Duodenal mucosa (tissue), 2 donors: ENCODE measurements at regions not wholly inside any gene's neighbourhood (a gene's known extent, or its start where the extent isn't known, plus 50 kb on each side); places are given as distances from the start of the nearest gene placed in this dataset.
"Not testable (repeated sequence)": the region's sequence is repeated elsewhere in the genome, so short reads cannot be mapped to it uniquely, and the experiment has no call there.

Experiments
- H3K27ac ChIP-seq: one replicate; pipeline ENCODE4 v1.7.0; 2013; ENCODE audit warnings: low read depth, low read length
- H3K27me3 ChIP-seq, 2 donors: one replicate each; pipeline ENCODE4 v1.7.0; 2013; ENCODE audit warnings: low read length in 2 of 2, control low read depth in 1 of 2; ENCODE audit not compliant: insufficient read depth in 2 of 2, control insufficient read depth in 1 of 2
- H3K36me3 ChIP-seq, 2 donors: one replicate each; pipeline ENCODE4 v1.7.0; 2013; ENCODE audit warnings: low read length in 2 of 2, control low read depth in 1 of 2; ENCODE audit not compliant: insufficient read depth in 2 of 2, control insufficient read depth in 1 of 2
- H3K4me1 ChIP-seq, 2 donors: one replicate each; pipeline ENCODE4 v1.7.0; 2013; ENCODE audit warnings: low read length in 2 of 2, control low read depth in 1 of 2; ENCODE audit not compliant: insufficient read depth in 2 of 2, control insufficient read depth in 1 of 2
- H3K4me3 ChIP-seq, 2 donors: one replicate each; pipeline ENCODE4 v1.7.0; 2013; ENCODE audit warnings: low read length in 2 of 2, low read depth in 1 of 2
- H3K9ac ChIP-seq, 2 donors: one replicate each; pipeline ENCODE4 v1.7.0; 2013; ENCODE audit warnings: low read length in 2 of 2, low read depth in 1 of 2
- H3K9me3 ChIP-seq, 2 donors: one replicate each; pipeline ENCODE4 v1.7.0; 2013; ENCODE audit warnings: low read length in 2 of 2, control low read depth in 1 of 2; ENCODE audit not compliant: control insufficient read depth in 1 of 2

DNA sequence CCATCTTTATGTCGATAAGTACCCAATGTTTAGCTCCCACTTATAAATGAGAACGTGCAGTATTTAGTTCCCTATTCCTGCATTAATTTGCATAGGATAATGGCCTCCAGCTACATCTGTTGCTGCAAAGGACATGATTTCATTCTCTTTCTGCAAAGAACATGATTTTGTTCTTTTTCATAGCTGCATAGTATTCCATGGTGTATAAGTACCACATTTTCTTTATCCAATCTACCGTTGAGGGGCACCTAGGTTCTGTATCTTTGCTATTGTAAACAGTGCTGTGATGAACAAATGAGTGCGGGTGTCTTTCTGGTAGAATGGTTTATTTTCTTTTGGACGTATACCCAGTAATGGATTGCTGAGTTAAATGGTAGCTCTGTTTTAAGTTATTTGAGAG lies 63.0 kb downstream of the HLX start:
- Histone ChIP-seq H3K27ac (no peak overlapping the region), H3K27me3 (no peaks in the 10 kb centered on the region), H3K9me3 (no peaks in the 10 kb centered on the region), H3K9ac (no peak overlapping the region), H3K36me3 (no peaks in the 10 kb centered on the region), H3K4me1 (peaks cover 0 to 3% of the 10 kb centered on the region in 2 donors), H3K4me3 (no peak overlapping the region)

DNA sequence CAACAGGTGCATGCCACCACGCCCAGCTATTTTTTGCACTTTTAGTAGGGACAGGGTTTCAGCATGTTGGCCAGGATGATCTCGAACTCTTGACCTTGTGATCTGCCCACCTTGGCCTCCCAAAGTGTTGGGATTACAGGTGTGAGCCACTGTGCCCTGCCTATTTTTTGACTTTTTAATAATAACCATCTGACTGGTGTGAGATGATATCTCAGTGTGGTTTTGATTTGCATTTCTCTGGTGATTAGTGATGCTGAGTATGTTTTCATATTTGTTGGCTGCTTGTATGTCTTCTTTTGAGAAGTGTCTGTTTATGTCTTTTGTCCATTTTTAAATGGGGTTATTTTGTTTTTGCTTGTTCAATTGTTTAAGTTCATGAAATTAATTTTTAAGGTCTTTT lies 63.7 kb downstream of the HLX start:
- H3K4me3 ChIP-seq, H3K27ac ChIP-seq, H3K36me3 ChIP-seq, H3K4me1 ChIP-seq, H3K9ac ChIP-seq, H3K9me3 ChIP-seq, H3K27me3 ChIP-seq: not testable (repeated sequence)

DNA sequence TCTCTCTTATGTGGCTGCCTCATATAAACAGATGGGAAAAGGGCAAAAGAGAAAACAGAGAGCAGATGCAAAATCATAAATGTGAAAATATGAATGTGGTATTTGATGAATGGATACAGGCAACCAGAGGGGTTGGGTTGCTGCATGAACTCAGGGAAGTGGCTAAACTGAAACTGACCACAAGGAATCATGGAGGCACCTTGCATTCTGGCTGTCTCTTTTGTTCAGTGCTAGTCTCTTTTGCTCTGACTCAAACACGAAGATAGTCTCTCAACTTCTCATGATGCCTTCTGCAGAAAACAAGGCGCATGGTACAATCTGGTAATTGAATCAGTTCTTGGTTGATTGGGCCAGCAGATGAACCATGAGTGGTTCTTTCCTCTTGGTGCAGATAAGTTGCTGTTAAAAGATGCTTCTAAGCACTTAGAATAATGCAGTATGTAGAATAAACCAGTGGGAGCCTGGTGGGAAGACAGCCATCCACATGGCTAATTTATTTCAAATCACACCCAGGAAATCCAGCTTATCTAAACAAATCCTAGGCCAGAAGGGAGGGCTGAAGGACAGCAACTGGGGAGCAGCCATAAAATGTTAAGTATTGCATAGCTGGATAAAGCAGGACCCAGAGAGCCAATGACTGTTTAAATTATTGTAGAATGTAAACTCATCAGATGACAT lies 64.2 kb downstream of the HLX start:
- no peak overlapping the region for H3K27ac ChIP-seq

DNA sequence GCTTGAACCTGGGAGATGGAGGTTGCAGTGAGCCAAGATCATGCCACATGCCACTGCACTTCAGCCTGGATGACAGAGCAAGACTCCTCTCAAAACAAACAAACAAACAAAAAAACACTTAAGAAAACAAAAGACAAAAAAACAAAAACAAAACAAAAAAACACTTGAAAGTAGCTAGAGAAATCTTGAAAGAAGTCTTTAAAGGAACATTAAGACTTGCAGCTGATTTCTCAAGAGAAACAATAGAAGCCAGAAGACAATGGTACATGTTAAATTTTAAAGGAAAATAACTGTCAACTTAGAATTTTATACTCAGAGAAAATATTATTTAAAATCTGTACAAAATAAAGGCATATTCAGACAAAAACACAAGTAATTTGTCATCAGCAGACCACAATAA lies 71.3 kb downstream of the HLX start:
- Histone ChIP-seq H3K36me3 (no peaks in the 10 kb centered on the region), H3K4me1 (no peaks in the 10 kb centered on the region), H3K27ac (no peak overlapping the region), H3K9me3 (peaks cover 0 to 6% of the 10 kb centered on the region in 2 donors), H3K27me3 (no peaks in the 10 kb centered on the region), H3K4me3 (no peak overlapping the region), H3K9ac (no peak overlapping the region)

More for the DNA sequence above, 64.2 kb downstream of the HLX start:
- Histone ChIP-seq H3K9ac (no peak overlapping the region), H3K4me3 (no peak overlapping the region), H3K9me3 (no peaks in the 10 kb centered on the region), H3K4me1 (peaks cover 0 to 3% of the 10 kb centered on the region in 2 donors), H3K27me3 (no peaks in the 10 kb centered on the region), H3K36me3 (no peaks in the 10 kb centered on the region)

DNA sequence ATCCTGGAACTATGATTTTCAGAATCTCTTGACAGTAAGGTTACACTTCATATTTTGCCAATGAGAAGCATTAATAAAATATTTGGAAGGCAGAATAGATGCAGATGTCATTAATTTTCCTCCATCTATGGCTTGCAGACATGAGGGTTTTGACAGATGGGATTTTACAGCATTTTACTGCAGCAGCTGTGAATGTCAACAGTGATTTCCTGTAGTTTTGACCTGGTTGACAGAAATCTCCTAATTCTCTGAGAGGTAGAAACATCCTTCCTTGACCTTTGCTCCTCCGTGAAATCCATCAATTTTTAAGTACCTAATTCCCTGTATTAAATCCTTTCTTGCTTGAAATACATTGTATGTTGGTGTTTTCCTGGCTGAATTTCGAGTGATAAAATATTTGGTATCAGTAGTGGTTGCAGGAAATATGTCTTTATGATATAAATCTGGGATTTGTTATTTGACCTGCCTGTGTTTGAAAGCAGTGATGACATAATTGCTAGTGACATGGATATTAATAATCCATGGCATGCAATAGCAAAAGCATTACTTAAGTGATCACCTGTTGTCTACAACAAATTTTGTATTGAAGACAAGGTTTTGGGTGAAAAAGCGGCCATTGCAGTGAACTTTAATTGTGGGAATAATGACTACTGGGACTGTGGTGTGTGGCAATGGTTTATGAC lies 73.9 kb downstream of the HLX start:
- H3K27me3 ChIP-seq, result no peaks in the 10 kb centered on the region
- no peaks in the 10 kb centered on the region for H3K4me1 ChIP-seq
- no peak overlapping the region for H3K4me3 ChIP-seq
- peaks cover 0 to 6% of the 10 kb centered on the region in 2 donors for H3K9me3 ChIP-seq
- no peaks in the 10 kb centered on the region for H3K36me3 ChIP-seq
- no peak overlapping the region for H3K27ac ChIP-seq
- no peak overlapping the region for H3K9ac ChIP-seq

DNA sequence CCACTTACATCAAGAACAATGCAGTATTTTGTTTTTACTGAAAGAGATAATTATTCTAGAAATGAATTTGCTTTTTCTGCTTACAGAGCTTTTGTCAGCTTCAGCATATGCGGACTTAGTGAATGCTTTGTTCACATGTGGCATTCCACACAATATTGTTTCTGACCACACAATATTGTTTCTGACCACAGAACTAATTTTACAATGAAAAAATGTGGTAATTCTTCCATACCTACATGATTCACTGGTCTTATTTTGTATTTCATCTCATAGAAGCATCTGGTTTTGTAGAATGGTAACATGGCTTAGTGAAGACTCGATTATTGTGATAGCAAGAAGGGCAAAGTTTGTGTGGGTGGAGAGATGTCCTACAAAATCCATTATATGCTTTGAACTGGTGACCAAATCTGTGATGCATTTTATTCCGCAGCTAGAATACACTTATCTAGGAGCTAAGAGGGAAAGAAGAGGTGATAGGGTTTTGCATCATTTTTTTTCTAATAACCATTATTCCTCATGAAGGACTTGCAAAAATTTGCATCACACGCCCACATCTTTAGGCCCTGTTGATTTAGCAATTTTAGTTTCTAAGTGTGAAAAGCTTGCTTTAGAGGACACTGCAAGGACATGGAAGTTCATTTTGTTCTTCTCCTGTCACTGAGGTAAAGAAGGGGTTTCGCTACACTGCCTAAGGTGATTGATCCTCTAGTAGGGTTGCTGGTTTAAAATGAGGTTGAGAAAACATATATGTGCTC lies 75.3 kb downstream of the HLX start:
- peaks cover 0 to 6% of the 10 kb centered on the region in 2 donors for H3K9me3 ChIP-seq
- H3K36me3 ChIP-seq, result no peaks in the 10 kb centered on the region
- no peak overlapping the region for H3K9ac ChIP-seq
- no peaks in the 10 kb centered on the region for H3K27me3 ChIP-seq
- no peaks in the 10 kb centered on the region for H3K4me1 ChIP-seq
- H3K27ac ChIP-seq, result no peak overlapping the region
- no peak overlapping the region for H3K4me3 ChIP-seq

DNA sequence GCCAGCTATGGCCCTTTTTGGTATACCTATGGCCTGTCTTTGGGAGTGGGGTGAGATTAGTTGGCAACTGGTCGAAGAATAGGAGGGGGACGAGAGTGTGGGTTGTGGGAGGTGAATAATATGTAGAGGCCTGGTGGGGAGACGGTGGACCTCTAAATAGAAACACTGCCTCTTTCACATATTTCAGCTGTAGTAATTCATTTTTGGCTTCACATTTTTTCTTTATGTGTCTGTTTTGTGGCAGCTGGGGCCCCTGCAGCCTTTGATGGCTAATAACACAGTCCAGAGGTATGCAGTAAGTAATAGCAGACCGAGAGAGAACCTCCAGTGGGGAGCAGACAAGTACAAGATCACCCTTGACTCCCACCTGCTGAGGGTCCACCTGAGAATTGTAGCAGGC lies 75.9 kb downstream of the HLX start:
- H3K27ac ChIP-seq, result no peak overlapping the region
- no peak overlapping the region for H3K9ac ChIP-seq
- peaks cover 0 to 5% of the 10 kb centered on the region in 2 donors for H3K9me3 ChIP-seq
- no peaks in the 10 kb centered on the region for H3K36me3 ChIP-seq
- H3K4me1 ChIP-seq, result no peaks in the 10 kb centered on the region
- no peak overlapping the region for H3K4me3 ChIP-seq
- no peaks in the 10 kb centered on the region for H3K27me3 ChIP-seq

DNA sequence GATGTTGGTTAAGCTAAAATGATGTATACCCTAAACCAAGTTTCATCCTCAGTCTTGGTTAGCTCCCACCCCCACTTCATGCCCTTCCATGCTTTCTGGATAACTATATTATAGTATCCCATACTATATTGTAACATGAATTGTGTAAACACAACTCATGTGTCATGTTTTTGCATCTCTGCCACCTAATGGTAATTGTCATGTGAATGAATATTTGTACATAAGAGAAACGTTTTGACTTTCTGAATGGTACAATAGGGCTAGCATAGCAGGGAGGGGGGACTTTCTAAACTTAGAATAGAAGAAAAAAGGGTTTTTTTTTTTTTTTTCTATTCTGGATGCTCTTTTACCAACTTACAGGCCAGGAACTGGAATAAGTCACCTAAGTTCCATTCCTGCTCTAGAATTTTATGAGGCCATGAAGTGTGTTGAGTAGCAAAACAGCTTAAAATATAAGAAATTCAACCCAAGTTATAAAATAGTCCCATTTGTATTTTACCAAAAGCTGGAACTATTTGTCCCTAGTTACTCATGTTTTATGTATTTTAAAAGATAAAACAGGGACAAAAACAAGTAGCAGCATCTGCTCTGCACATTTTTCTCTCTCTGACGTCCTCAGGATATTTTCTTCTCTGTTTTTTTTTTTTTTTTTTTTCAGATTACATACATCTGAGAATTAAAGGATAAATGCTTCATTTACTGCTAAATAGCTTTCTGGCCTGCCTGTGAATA lies 77.4 kb downstream of the HLX start:
- no peak overlapping the region for H3K4me3 ChIP-seq
- no peaks in the 10 kb centered on the region for H3K27me3 ChIP-seq
- no peak overlapping the region for H3K9ac ChIP-seq
- no peak overlapping the region for H3K27ac ChIP-seq
- H3K9me3 ChIP-seq, result no peaks in the 10 kb centered on the region
- H3K4me1 ChIP-seq, result no peaks in the 10 kb centered on the region
- no peaks in the 10 kb centered on the region for H3K36me3 ChIP-seq

DNA sequence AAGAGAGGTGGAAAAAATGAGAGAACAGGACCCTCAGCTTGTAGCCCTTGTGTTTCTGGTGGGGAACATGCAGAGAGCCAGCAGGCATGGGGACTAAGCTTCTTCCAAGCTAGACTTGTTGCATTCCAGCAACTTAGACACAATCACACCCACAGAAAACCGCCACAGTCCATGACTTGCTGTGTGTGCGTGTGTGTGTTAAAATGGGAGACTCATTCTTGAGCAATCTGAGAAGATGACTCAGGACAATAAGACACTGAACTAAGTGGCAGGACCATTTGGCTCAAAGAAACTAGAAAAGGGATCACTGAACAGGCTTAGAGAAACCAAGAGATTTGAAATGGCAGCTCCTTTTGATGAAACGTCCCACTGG lies 78.0 kb downstream of the HLX start:
- Histone ChIP-seq H3K27me3 (no peaks in the 10 kb centered on the region), H3K36me3 (no peaks in the 10 kb centered on the region), H3K9ac (no peak overlapping the region), H3K9me3 (no peaks in the 10 kb centered on the region), H3K4me3 (no peak overlapping the region), H3K27ac (no peak overlapping the region), H3K4me1 (no peaks in the 10 kb centered on the region)

DNA sequence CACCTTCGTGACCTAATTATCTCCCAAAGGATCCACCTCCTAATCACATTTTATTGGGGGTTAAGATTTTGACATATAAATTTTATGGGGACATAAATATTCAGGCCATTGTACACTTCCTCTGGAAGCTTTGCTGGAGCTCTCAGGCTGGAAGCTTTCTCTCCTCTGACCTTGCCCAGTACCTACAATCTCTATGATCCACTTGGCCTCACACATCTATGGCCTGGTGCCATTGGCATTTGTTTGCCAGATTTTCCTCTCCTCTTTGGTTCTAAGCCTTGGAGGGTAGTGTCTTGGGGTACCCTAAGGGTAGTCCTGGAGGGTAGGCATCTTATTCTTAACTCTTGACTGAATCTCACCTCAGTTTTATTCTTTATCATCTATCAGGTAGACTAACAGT lies 79.0 kb downstream of the HLX start:
- H3K9me3 ChIP-seq, result no peaks in the 10 kb centered on the region
- H3K27me3 ChIP-seq, result no peaks in the 10 kb centered on the region
- H3K4me3 ChIP-seq, result no peak overlapping the region
- H3K27ac ChIP-seq, result no peak overlapping the region
- H3K36me3 ChIP-seq, result no peaks in the 10 kb centered on the region
- no peaks in the 10 kb centered on the region for H3K4me1 ChIP-seq
- H3K9ac ChIP-seq, result no peak overlapping the region
